LNCAP (cell line): ENCODE measurements at regions not wholly inside any gene's neighbourhood (a gene's known extent, or its start where the extent isn't known, plus 50 kb on each side); places are given as distances from the start of the nearest gene placed in this dataset.

ENCODE experiments used
- TF ChIP-seq, protein P1 (sequence below): fragments of 450-650 bp; IDR thresholded peaks from 2 replicates; pipeline ENCODE4 v1.5.1; 2017; ENCODE audit warnings: mild to moderate bottlenecking

- TF ChIP-seq, protein P1, sequence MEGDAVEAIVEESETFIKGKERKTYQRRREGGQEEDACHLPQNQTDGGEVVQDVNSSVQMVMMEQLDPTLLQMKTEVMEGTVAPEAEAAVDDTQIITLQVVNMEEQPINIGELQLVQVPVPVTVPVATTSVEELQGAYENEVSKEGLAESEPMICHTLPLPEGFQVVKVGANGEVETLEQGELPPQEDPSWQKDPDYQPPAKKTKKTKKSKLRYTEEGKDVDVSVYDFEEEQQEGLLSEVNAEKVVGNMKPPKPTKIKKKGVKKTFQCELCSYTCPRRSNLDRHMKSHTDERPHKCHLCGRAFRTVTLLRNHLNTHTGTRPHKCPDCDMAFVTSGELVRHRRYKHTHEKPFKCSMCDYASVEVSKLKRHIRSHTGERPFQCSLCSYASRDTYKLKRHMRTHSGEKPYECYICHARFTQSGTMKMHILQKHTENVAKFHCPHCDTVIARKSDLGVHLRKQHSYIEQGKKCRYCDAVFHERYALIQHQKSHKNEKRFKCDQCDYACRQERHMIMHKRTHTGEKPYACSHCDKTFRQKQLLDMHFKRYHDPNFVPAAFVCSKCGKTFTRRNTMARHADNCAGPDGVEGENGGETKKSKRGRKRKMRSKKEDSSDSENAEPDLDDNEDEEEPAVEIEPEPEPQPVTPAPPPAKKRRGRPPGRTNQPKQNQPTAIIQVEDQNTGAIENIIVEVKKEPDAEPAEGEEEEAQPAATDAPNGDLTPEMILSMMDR, result no peak
These were observed 403.8 kb upstream of the HS6ST1 start for GRCh38 chr2:128722489-128722888.

DNA sequence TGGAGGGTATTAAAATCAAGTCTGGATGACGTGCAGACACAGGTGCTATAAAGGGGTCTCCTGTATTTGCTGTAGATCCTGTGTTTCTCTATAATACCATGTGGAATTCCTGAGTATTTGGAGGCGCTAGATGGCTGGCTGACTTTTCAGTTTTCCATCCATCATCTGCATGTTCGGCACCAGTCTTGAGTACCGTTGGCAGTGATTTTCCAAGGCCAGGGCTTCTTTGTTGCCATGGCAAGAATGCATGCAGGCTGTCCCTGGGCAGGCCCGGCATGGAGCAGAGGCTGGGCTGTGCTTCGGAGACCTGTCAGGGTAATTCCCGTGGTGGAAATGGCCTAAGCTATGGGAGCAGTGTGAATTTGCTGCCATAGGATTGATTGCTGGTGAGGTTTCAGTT, 405.9 kb upstream of the HS6ST1 start:
- TF ChIP-seq, protein P1, result no peak

GRCh38 chr2:128724972-128725371, 406.3 kb upstream of the HS6ST1 start:
- TF ChIP-seq, protein P1, result no peak

GRCh38 chr2:128726236-128726635, 407.6 kb upstream of the HS6ST1 start:
- TF ChIP-seq, protein P1, result no peak

GRCh38 chr2:128726911-128727310, 408.2 kb upstream of the HS6ST1 start:
- TF ChIP-seq, protein P1, result no peak

GRCh38 chr2:128727404-128727803, 408.7 kb upstream of the HS6ST1 start:
- TF ChIP-seq, protein P1, result no peak

DNA sequence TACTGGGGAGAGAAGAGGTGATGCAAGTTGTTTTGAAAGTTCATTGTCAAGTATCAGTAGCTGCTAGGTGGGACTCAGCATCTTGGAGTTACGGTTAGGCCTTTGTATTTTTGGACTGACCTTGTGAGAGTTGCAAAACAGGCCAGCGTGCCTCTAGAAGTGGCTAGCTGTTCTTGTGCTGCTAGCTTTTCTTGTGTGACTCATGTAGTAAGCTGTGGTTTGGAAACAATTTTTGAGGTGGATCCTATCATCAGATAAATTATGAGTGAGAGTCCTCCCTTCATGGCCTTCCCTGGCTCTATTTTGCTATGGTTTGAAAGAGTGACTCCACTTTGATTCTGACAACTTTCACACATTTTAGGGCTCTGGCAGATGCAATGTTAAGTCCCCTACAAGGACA, 409.2 kb upstream of the HS6ST1 start:
- TF ChIP-seq, protein P1, result no peak

DNA sequence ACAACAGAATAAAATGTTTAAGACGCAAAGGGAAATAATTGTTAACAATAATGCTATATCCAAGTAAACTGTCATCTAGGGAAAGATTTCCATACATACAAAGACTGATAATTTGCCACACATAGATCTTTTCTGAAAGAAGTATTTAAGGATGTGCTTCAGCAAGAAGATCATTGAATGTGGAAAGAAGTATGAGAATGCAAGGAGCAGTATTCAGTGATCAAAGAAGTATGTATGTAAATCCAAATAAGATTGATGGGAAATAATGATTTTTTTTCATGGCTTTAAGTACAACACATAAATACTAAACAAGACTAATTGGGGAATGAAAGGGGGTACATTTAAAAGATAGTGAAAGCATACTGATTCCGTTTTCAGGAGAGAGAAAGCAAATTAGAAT, 410.4 kb upstream of the HS6ST1 start:
- TF ChIP-seq, protein P1, result no peak
